Activated naive CD4-positive, alpha-beta T cell treated with anti-CD3 and anti-CD28 coated beads, Interleukin-2, amount 10 ng/mL, durations not matched to agents 7 days and 5 days (primary cell): ENCODE measurements at regions not wholly inside any gene's neighbourhood (a gene's known extent, or its start where the extent isn't known, plus 50 kb on each side); places are given as distances from the start of the nearest gene placed in this dataset.

ENCODE experiments used
- CTCF ChIA-PET: fragments of 350-600 bp; sonication (Branson Sonifier 250); formaldehyde crosslinking; loops from one replicate; lab custom pipeline; 2021; ENCODE audit warnings: antibody characterized with exemption; lab: Charles Lee
- DNase-seq: peaks from one replicate; pipeline ENCODE4 v3.0.0-alpha.2; 2020
- H3K27ac Mint-ChIP-seq: one replicate; pipeline ENCODE4 v1.8.0; 2021; ENCODE audit warnings: mild to moderate bottlenecking, moderate library complexity, mixed read lengths
- H3K27me3 Mint-ChIP-seq: one replicate; pipeline ENCODE4 v1.8.0; 2021; ENCODE audit warnings: mild to moderate bottlenecking, mixed read lengths
- H3K36me3 Mint-ChIP-seq: one replicate; pipeline ENCODE4 v1.8.0; 2021; ENCODE audit warnings: mixed read lengths
- H3K4me1 Mint-ChIP-seq: one replicate; pipeline ENCODE4 v1.8.0; 2021; ENCODE audit warnings: mixed read lengths
- H3K4me3 Mint-ChIP-seq: one replicate; pipeline ENCODE4 v1.8.0; 2021; ENCODE audit warnings: mild to moderate bottlenecking, moderate library complexity, mixed read lengths
- H3K9me3 Mint-ChIP-seq: one replicate; pipeline ENCODE4 v1.8.0; 2021; ENCODE audit warnings: mixed read lengths

GRCh38 chr11:70944636-70945035, 307.7 kb downstream of the SHANK2 start:
- H3K4me1 Mint-ChIP-seq: no peaks in the 10 kb centered on the region
- CTCF ChIA-PET: no interaction called here

GRCh38 chr11:70948398-70948797, 304.0 kb downstream of the SHANK2 start:
- Mint-ChIP-seq H3K4me1 (no peaks in the 10 kb centered on the region), H3K36me3 (no peaks in the 10 kb centered on the region), H3K4me3 (no peak overlapping the region), H3K9me3 (peaks cover 39% of the 10 kb centered on the region), H3K27me3 (peaks cover 4% of the 10 kb centered on the region), H3K27ac (no peak overlapping the region)
- CTCF ChIA-PET: no interaction called here
- no peak for DNase-seq

More at GRCh38 chr11:70944636-70945035, 307.7 kb downstream of the SHANK2 start:
- H3K4me3 Mint-ChIP-seq: no peak overlapping the region
- H3K9me3 Mint-ChIP-seq: peaks cover 48% of the 10 kb centered on the region
- peaks cover 4% of the 10 kb centered on the region for H3K27me3 Mint-ChIP-seq
- H3K27ac Mint-ChIP-seq: no peak overlapping the region
- DNase-seq: no peak
- H3K36me3 Mint-ChIP-seq: no peaks in the 10 kb centered on the region

- Mint-ChIP-seq H3K27me3 (peaks cover 4% of the 10 kb centered on the region), H3K27ac (no peak overlapping the region), H3K4me3 (no peak overlapping the region), H3K9me3 (peaks cover 33% of the 10 kb centered on the region), H3K4me1 (no peaks in the 10 kb centered on the region), H3K36me3 (no peaks in the 10 kb centered on the region)
- CTCF ChIA-PET: no interaction called here
- DNase-seq: no peak
These were observed 303.4 kb downstream of the SHANK2 start for GRCh38 chr11:70948855-70949531.

GRCh38 chr11:70951139-70951804, 301.1 kb downstream of the SHANK2 start:
- no peaks in the 10 kb centered on the region for H3K36me3 Mint-ChIP-seq
- no peaks in the 10 kb centered on the region for H3K4me1 Mint-ChIP-seq
- no peak for DNase-seq
- H3K27ac Mint-ChIP-seq: no peak overlapping the region
- H3K27me3 Mint-ChIP-seq: peaks cover 4% of the 10 kb centered on the region
- CTCF ChIA-PET: no interaction called here
- H3K9me3 Mint-ChIP-seq: peaks cover 25% of the 10 kb centered on the region
- H3K4me3 Mint-ChIP-seq: no peak overlapping the region

GRCh38 chr11:70952191-70952590, 300.2 kb downstream of the SHANK2 start:
- no peak overlapping the region for H3K4me3 Mint-ChIP-seq
- no peaks in the 10 kb centered on the region for H3K4me1 Mint-ChIP-seq
- peaks cover 4% of the 10 kb centered on the region for H3K27me3 Mint-ChIP-seq
- no peaks in the 10 kb centered on the region for H3K36me3 Mint-ChIP-seq
- no peak overlapping the region for H3K27ac Mint-ChIP-seq
- CTCF ChIA-PET: no interaction called here
- DNase-seq: no peak
- peaks cover 22% of the 10 kb centered on the region for H3K9me3 Mint-ChIP-seq

GRCh38 chr11:70953720-70954119, 298.7 kb downstream of the SHANK2 start:
- CTCF ChIA-PET: no interaction called here
- Mint-ChIP-seq H3K4me1 (no peaks in the 10 kb centered on the region), H3K27me3 (peaks cover 4% of the 10 kb centered on the region), H3K9me3 (peaks cover 19% of the 10 kb centered on the region), H3K36me3 (no peaks in the 10 kb centered on the region), H3K4me3 (no peak overlapping the region), H3K27ac (no peak overlapping the region)
- DNase-seq: no peak

- no peak overlapping the region for H3K4me3 Mint-ChIP-seq
- no peaks in the 10 kb centered on the region for H3K36me3 Mint-ChIP-seq
- H3K27me3 Mint-ChIP-seq: no peaks in the 10 kb centered on the region
- H3K4me1 Mint-ChIP-seq: no peaks in the 10 kb centered on the region
- DNase-seq: no peak
- H3K9me3 Mint-ChIP-seq: peaks cover 19% of the 10 kb centered on the region
- no peak overlapping the region for H3K27ac Mint-ChIP-seq
- CTCF ChIA-PET: no interaction called here
These were observed 297.9 kb downstream of the SHANK2 start for GRCh38 chr11:70954471-70954870.
